ENCODE measurements at regions not wholly inside any gene's neighbourhood (a gene's known extent, or its start where the extent isn't known, plus 50 kb on each side); places are given as distances from the start of the nearest gene placed in this dataset.

GRCh38 chr9:116096046-116096445, 57.5 kb upstream of the PAPPA start:
- H3K27ac ChIP-seq (ENCODE audit: low read depth, low read length) = no peak overlapping the region
- H3K36me3 ChIP-seq (ENCODE audit: insufficient read depth, low read length) = no peaks in the 10 kb centered on the region
- H3K4me3 ChIP-seq (ENCODE audit: low read depth, low read length) = no peak overlapping the region
- H3K27me3 ChIP-seq (ENCODE audit: insufficient read depth, low read length) = no peaks in the 10 kb centered on the region
- no peak overlapping the region for H2AFZ ChIP-seq (ENCODE audit: low read length, unreplicated experiment)
- no peaks in the 10 kb centered on the region for H3K79me2 ChIP-seq (ENCODE audit: control insufficient read depth, insufficient read depth, low read length, unreplicated experiment)
- peaks cover 39% of the 10 kb centered on the region for H3K4me1 ChIP-seq (ENCODE audit: control insufficient read depth, insufficient read depth, low read length, unreplicated experiment)

- Histone ChIP-seq H2AFZ (ENCODE audit: low read length, unreplicated experiment) (no peak overlapping the region), H3K79me2 (ENCODE audit: control insufficient read depth, insufficient read depth, low read length, unreplicated experiment) (no peaks in the 10 kb centered on the region), H3K27me3 (ENCODE audit: insufficient read depth, low read length) (no peaks in the 10 kb centered on the region), H3K27ac (ENCODE audit: low read depth, low read length) (no peak overlapping the region), H3K4me1 (ENCODE audit: control insufficient read depth, insufficient read depth, low read length, unreplicated experiment) (peaks cover 46% of the 10 kb centered on the region), H3K36me3 (ENCODE audit: insufficient read depth, low read length) (no peaks in the 10 kb centered on the region), H3K4me3 (ENCODE audit: low read depth, low read length) (no peak overlapping the region)
Observed at GRCh38 chr9:116096853-116097252, 56.7 kb upstream of the PAPPA start.

- no peak overlapping the region for H3K27ac ChIP-seq (ENCODE audit: low read depth, low read length)
- H2AFZ ChIP-seq (ENCODE audit: low read length, unreplicated experiment) = no peak overlapping the region
- no peaks in the 10 kb centered on the region for H3K36me3 ChIP-seq (ENCODE audit: insufficient read depth, low read length)
- H3K4me3 ChIP-seq (ENCODE audit: low read depth, low read length) = no peak overlapping the region
- H3K79me2 ChIP-seq (ENCODE audit: control insufficient read depth, insufficient read depth, low read length, unreplicated experiment) = no peaks in the 10 kb centered on the region
- peaks cover 52% of the 10 kb centered on the region for H3K4me1 ChIP-seq (ENCODE audit: control insufficient read depth, insufficient read depth, low read length, unreplicated experiment)
- no peaks in the 10 kb centered on the region for H3K27me3 ChIP-seq (ENCODE audit: insufficient read depth, low read length)
Observed at GRCh38 chr9:116098476-116098875, 55.1 kb upstream of the PAPPA start.

GRCh38 chr9:116099821-116100220, 53.8 kb upstream of the PAPPA start:
- Histone ChIP-seq H3K4me1 (ENCODE audit: control insufficient read depth, insufficient read depth, low read length, unreplicated experiment) (peaks cover 52% of the 10 kb centered on the region), H3K27me3 (ENCODE audit: insufficient read depth, low read length) (no peaks in the 10 kb centered on the region), H3K4me3 (ENCODE audit: low read depth, low read length) (no peak overlapping the region), H3K36me3 (ENCODE audit: insufficient read depth, low read length) (no peaks in the 10 kb centered on the region), H2AFZ (ENCODE audit: low read length, unreplicated experiment) (no peak overlapping the region), H3K27ac (ENCODE audit: low read depth, low read length) (peak overlapping the region; percentile 73), H3K79me2 (ENCODE audit: control insufficient read depth, insufficient read depth, low read length, unreplicated experiment) (no peaks in the 10 kb centered on the region)

GRCh38 chr9:116100711-116101121, 52.9 kb upstream of the PAPPA start:
- Histone ChIP-seq H3K27me3 (ENCODE audit: insufficient read depth, low read length) (no peaks in the 10 kb centered on the region), H3K4me1 (ENCODE audit: control insufficient read depth, insufficient read depth, low read length, unreplicated experiment) (peaks cover 49% of the 10 kb centered on the region), H3K27ac (ENCODE audit: low read depth, low read length) (peak overlapping the region; percentile 73), H3K4me3 (ENCODE audit: low read depth, low read length) (no peak overlapping the region), H2AFZ (ENCODE audit: low read length, unreplicated experiment) (no peak overlapping the region), H3K36me3 (ENCODE audit: insufficient read depth, low read length) (no peaks in the 10 kb centered on the region), H3K79me2 (ENCODE audit: control insufficient read depth, insufficient read depth, low read length, unreplicated experiment) (no peaks in the 10 kb centered on the region)

GRCh38 chr9:116101516-116101915, 52.1 kb upstream of the PAPPA start:
- Histone ChIP-seq H3K79me2 (ENCODE audit: control insufficient read depth, insufficient read depth, low read length, unreplicated experiment) (no peaks in the 10 kb centered on the region), H3K36me3 (ENCODE audit: insufficient read depth, low read length) (no peaks in the 10 kb centered on the region), H3K27me3 (ENCODE audit: insufficient read depth, low read length) (no peaks in the 10 kb centered on the region), H2AFZ (ENCODE audit: low read length, unreplicated experiment) (no peak overlapping the region), H3K27ac (ENCODE audit: low read depth, low read length) (peak overlapping the region; percentile 73), H3K4me1 (ENCODE audit: control insufficient read depth, insufficient read depth, low read length, unreplicated experiment) (peaks cover 43% of the 10 kb centered on the region), H3K4me3 (ENCODE audit: low read depth, low read length) (no peak overlapping the region)

GRCh38 chr9:116102596-116102995, 51.0 kb upstream of the PAPPA start:
- no peak overlapping the region for H2AFZ ChIP-seq (ENCODE audit: low read length, unreplicated experiment)
- H3K27ac ChIP-seq (ENCODE audit: low read depth, low read length) = no peak overlapping the region
- H3K4me1 ChIP-seq (ENCODE audit: control insufficient read depth, insufficient read depth, low read length, unreplicated experiment) = peaks cover 34% of the 10 kb centered on the region
- no peaks in the 10 kb centered on the region for H3K27me3 ChIP-seq (ENCODE audit: insufficient read depth, low read length)
- H3K36me3 ChIP-seq (ENCODE audit: insufficient read depth, low read length) = no peaks in the 10 kb centered on the region
- no peaks in the 10 kb centered on the region for H3K79me2 ChIP-seq (ENCODE audit: control insufficient read depth, insufficient read depth, low read length, unreplicated experiment)
- H3K4me3 ChIP-seq (ENCODE audit: low read depth, low read length) = no peak overlapping the region
